ENCODE measurements at regions not wholly inside any gene's neighbourhood (a gene's known extent, or its start where the extent isn't known, plus 50 kb on each side); places are given as distances from the start of the nearest gene placed in this dataset.
"Not testable (repeated sequence)": the region's sequence is repeated elsewhere in the genome, so short reads cannot be mapped to it uniquely, and the experiment has no call there.

DNA sequence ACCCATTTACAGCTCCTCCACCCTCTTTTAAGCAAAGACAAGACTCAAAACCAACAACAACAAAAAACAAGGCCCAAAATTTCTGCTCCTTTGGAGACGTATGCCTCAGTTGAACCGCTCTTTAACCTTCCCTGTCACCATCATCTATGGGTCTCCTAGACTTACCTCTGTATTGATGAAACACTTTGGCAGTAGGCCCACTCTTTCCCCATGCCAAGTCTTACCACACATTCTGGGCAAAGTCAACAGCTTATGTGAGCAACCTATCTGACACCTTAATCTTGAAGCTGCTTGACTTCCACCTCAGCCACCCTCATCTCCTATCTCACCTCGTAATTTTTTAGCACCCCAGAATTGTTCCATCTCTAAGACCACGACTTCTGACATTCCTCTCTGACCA is 99.7 kb upstream of the CXorf66 start:
- no peak for FAIRE-seq

DNA sequence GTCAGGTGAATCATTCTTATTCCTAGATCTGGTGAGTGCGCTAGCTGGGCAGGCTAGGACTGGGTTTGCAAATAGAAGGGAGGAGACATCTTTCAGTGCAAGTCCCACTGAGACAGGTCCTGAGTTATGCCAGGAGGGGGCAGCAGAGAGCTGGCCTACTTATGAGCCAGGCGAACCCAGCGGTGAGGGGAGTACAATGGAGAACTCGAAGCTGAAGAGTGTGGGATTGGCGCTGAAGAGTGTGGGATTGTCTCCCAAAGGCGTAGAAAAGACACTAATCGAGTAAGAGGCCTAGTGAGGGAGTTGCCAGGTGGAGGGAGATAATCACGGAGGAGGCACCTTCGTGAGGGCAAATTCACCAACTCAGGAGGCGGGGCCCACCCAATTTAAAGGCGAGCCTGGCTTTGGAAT is 91.7 kb upstream of the CXorf66 start:
- FAIRE-seq, result no peak

DNA sequence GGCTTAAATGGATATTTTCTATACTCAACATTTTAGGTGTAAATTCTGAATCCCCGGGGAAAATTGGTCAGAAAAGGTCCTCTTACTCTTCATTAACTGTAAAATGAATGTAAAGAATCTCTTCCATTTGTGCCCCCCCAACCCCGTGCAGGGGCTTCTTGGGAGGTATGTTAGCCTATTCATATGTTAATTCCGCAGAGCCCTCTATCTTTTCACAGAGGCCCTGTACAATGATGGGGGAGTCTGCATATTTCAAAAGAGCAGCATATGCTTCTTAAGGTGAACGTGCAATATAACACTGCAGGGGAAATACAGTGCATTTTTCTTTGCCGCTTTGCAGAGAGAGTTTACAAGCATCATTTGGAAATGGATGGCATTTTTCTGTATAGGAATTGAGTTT is 88.5 kb upstream of the CXorf66 start:
- FAIRE-seq, result no peak

DNA sequence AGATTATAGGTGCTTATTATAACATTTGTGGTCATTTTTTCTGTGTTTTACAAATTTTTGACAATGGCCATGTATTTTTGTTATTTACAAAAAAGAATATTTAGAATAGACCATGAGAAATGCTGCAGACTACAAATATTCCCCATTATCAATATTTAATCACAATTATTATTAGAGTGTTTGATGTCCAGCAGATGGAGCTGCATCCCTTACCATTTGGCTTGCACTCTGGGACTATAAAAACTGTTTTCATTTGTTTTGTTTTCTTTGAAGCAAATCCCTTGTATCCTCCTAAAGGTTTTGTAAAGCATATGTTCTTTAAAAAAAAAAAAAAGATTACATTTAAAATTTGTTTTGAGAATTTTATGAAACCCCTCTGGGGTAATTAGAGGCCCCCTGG is 85.6 kb upstream of the CXorf66 start:
- peak; percentile 74 for FAIRE-seq

DNA sequence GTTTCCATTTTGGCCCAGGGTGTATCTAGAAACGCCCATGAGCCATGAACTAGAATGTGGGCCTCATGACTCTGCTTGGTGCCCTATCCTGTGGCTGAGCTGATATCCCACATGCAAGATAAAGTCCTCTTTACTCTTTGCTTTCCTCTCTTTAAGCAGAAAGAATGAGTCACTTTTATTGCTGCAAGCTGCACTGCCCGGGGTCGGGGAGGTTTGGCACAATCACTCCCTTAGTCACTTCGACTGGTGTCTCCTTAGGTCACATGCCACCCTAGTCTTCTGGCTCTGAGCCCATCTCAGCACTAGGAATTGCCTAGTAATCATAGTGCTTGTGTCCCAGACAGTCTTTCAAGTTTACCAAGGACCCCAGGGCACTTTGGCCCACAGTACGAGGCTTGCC is 75.1 kb upstream of the CXorf66 start:
- FAIRE-seq, result no peak

DNA sequence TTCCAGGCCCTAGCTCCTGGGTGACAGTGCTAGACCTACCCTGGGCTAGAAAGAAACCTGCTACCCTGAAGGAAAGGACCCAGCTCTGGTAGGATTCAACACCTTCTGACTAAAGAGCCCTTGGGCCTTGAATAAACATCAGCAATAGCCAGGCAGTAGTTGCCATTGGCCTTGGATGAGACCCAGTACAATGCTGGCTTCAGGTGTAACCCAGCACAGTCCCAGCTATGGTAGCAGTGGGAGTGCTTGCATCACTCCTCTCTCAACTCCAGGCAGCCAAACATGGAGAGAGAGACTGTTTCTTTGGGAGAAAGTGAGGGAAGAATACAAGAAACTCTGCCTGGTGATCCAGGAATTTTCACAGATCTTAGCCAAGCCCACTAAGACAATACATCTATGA is 73.5 kb upstream of the CXorf66 start:
- FAIRE-seq, result no peak

DNA sequence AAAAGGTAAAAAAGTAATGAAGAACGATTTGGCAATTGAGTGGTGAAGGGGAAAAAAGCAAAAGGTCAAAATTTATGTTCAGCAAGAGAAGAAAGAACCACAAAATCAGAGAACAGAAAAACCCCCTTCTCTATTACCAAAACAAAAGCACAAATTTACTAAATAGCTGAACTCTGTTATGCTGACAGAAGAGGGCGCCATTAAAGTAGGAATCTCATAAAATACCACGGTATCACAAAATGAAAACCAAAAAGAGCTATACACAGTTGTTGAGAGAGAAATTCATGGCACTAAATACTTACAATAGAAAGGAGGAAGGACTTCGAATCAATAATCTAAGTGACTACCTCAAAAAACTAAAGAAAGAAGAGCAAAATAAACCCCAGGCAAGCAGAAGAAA is 69.6 kb upstream of the CXorf66 start:
- FAIRE-seq, result no peak

DNA sequence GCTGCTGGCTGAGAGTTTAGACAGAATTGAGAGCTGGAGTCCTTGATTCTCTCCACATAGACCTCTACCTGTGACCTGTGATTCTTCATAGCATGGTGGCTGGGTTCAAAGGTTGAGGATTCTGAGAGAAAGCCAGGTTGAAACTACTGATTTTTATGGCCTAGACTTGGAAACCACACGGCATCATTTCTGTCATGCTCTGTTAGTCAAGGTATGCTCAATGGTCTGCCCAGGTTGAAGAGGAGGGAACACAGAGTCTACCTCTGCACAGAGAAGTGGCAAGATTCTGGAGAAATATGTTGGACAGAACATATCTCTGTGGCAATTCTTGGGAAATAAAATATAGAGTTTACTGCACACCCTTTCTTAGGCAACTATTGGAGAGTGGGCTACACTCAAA is 57.2 kb upstream of the CXorf66 start:
- FAIRE-seq, result no peak

DNA sequence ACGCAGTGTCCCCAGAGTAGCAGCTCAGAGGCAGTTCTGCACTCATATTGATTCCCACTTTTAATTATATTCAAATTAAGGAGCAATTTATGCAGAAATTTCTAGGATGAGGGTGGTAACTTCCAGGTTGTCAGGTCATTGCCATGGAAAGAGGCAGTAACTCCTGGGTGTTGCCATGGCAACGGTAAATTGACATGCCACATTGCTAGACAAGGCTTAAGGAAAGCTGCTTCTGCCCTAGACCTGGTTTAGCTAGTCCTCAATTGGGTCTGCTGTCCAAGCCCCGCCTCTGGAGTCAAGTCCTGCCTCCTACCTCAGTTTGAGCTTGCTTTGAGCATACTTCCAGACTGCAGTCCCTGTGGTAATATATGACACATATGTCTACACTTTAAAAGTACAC is 53.8 kb upstream of the CXorf66 start:
- FAIRE-seq, result not testable (repeated sequence)

All from endometrium (tissue), 2 donors.